Upper lobe of left lung (tissue), 6 donors: ENCODE measurements at regions not wholly inside any gene's neighbourhood (a gene's known extent, or its start where the extent isn't known, plus 50 kb on each side); places are given as distances from the start of the nearest gene placed in this dataset.

Experiments
- ATAC-seq, 2 donors: fragments of 200-7000 bp; cut with Tn5 transposase; one replicate each; pipeline ENCODE4 v1.9.1; 2022; ENCODE audit warnings: mild to moderate bottlenecking in 2 of 2, moderate library complexity in 2 of 2; ENCODE audit not compliant: low FRiP score in 2 of 2
- DNase-seq, 2 donors: peaks; one replicate each; pipeline ENCODE4 v3.0.0-alpha.2; 2019 to 2020
- H3K27ac ChIP-seq, 4 donors: fragments of 200-600 bp; sonication (generic); one replicate each; pipeline ENCODE4 v1.5.1; 2016 to 2019
- H3K27me3 ChIP-seq, 4 donors: fragments of 200-600 bp; sonication (generic); one replicate each; pipeline ENCODE4 v1.5.1; 2017 to 2019
- H3K36me3 ChIP-seq, 4 donors: fragments of 200-600 bp; sonication (generic); one replicate each; pipeline ENCODE4 v1.5.1; 2016 to 2019
- H3K4me1 ChIP-seq, 4 donors: fragments of 200-600 bp; sonication (generic); one replicate each; pipeline ENCODE4 v1.5.1; 2018 to 2019
- H3K4me3 ChIP-seq, 4 donors: fragments of 200-600 bp; sonication (generic); one replicate each; pipeline ENCODE4 v1.5.1; 2017 to 2019; ENCODE audit warnings: mild to moderate bottlenecking in 2 of 4, moderate library complexity in 1 of 4
- H3K9me3 ChIP-seq, 4 donors: fragments of 200-600 bp; sonication (generic); one replicate each; pipeline ENCODE4 v1.5.1; 2018 to 2019
- CTCF ChIP-seq, 6 experiments: fragments of 450-650 bp in 4 of 6; fragments of 200-600 bp in 2 of 6; sonication (generic) in 2 of 6; IDR thresholded peaks; one replicate each; pipeline ENCODE4 v1.5.1; 2016 to 2019; ENCODE audit warnings: antibody characterized with exemption in 6 of 6
- EP300 ChIP-seq, 4 donors: sonication (generic); formaldehyde crosslinking; IDR thresholded peaks; one replicate each; pipeline ENCODE4 v1.5.1; 2017; ENCODE audit warnings: antibody characterized with exemption in 4 of 4, control low read depth in 2 of 4
- POLR2A ChIP-seq, 4 donors: fragments of 450-650 bp; IDR thresholded peaks; one replicate each; pipeline ENCODE4 v1.5.1; 2016 to 2017; ENCODE audit warnings: antibody characterized with exemption in 4 of 4, mild to moderate bottlenecking in 2 of 4
- POLR2AphosphoS5 ChIP-seq, 2 donors: sonication (generic); formaldehyde crosslinking; IDR thresholded peaks; one replicate each; pipeline ENCODE4 v1.5.1; 2017; ENCODE audit warnings: antibody characterized with exemption in 2 of 2
- WGBS, 2 donors: methylation state at CpG; one replicate each; pipeline ENCODE4 v1.1.5; 2017 to 2018; 5-methylcytosine and 5-hydroxymethylcytosine counted together
- donor health status: DM: no; HTN: no; CAD: no; lungs with moderate emphysema.
- donor health status: DM: no; HTN: yes; CAD: no; lungs with severe emphysema.

- no peak for DNase-seq
- no peak for ATAC-seq
- Histone ChIP-seq H3K4me1 (no peaks in the 10 kb centered on the region), H3K27me3 (no peaks in the 10 kb centered on the region), H3K27ac (no peak overlapping the region), H3K9me3 (no peaks in the 10 kb centered on the region), H3K36me3 (no peaks in the 10 kb centered on the region), H3K4me3 (no peak overlapping the region)
- TF ChIP-seq EP300 (IDR thresholded peaks at IDR 0.05) (no peak), POLR2A (IDR thresholded peaks at IDR 0.05) (no peak), POLR2AphosphoS5 (IDR thresholded peaks at IDR 0.05) (no peak), CTCF (IDR thresholded peaks at IDR 0.05) (no peak)
- 67 to 71% methylated on average over 6 of the region's 6 CpGs for WGBS, 2 donors
Observed at GRCh38 chr10:16258291-16259040, 178.3 kb upstream of the PTER start.

- 46 to 74% methylated on average over 1 of the region's 1 CpG for WGBS, 2 donors
- TF ChIP-seq CTCF (IDR thresholded peaks at IDR 0.05), result no peak
- TF ChIP-seq EP300 (IDR thresholded peaks at IDR 0.05), result no peak
- TF ChIP-seq POLR2AphosphoS5 (IDR thresholded peaks at IDR 0.05), result no peak
- TF ChIP-seq POLR2A (IDR thresholded peaks at IDR 0.05), result no peak
- ATAC-seq (no peak), DNase-seq (no peak)
- no peak overlapping the region for H3K4me3 ChIP-seq
- H3K9me3 ChIP-seq, result no peaks in the 10 kb centered on the region
- H3K27me3 ChIP-seq, result no peaks in the 10 kb centered on the region
- no peaks in the 10 kb centered on the region for H3K4me1 ChIP-seq
- H3K27ac ChIP-seq, result no peak overlapping the region
- H3K36me3 ChIP-seq, result no peaks in the 10 kb centered on the region
Observed at GRCh38 chr10:16259726-16260125, 177.1 kb upstream of the PTER start.

GRCh38 chr10:16260388-16260787 is 176.4 kb upstream of the PTER start:
- H3K9me3 ChIP-seq, result no peaks in the 10 kb centered on the region
- ATAC-seq, result no peak

GRCh38 chr10:16271571-16271970 is 165.2 kb upstream of the PTER start:
- no peak overlapping the region for H3K4me3 ChIP-seq
- ATAC-seq (no peak), DNase-seq (no peak)
- no peaks in the 10 kb centered on the region for H3K4me1 ChIP-seq
- H3K27ac ChIP-seq, result no peak overlapping the region
- H3K36me3 ChIP-seq, result no peaks in the 10 kb centered on the region
- WGBS, 2 donors, result 23 to 57% methylated on average over 1 of the region's 1 CpG
- no peaks in the 10 kb centered on the region for H3K9me3 ChIP-seq
- H3K27me3 ChIP-seq, result no peaks in the 10 kb centered on the region
- TF ChIP-seq POLR2A (IDR thresholded peaks at IDR 0.05) (no peak), CTCF (IDR thresholded peaks at IDR 0.05) (no peak), EP300 (IDR thresholded peaks at IDR 0.05) (no peak), POLR2AphosphoS5 (IDR thresholded peaks at IDR 0.05) (no peak)

More at GRCh38 chr10:16260388-16260787, 176.4 kb upstream of the PTER start:
- H3K4me3 ChIP-seq, result no peak overlapping the region
- H3K4me1 ChIP-seq, result no peaks in the 10 kb centered on the region
- H3K27me3 ChIP-seq, result no peaks in the 10 kb centered on the region
- no peak overlapping the region for H3K27ac ChIP-seq
- DNase-seq, result no peak
- H3K36me3 ChIP-seq, result no peaks in the 10 kb centered on the region
- no peak for TF ChIP-seq CTCF (IDR thresholded peaks at IDR 0.05)
- no peak for TF ChIP-seq EP300 (IDR thresholded peaks at IDR 0.05)
- TF ChIP-seq POLR2AphosphoS5 (IDR thresholded peaks at IDR 0.05), result no peak
- no peak for TF ChIP-seq POLR2A (IDR thresholded peaks at IDR 0.05)

DNA sequence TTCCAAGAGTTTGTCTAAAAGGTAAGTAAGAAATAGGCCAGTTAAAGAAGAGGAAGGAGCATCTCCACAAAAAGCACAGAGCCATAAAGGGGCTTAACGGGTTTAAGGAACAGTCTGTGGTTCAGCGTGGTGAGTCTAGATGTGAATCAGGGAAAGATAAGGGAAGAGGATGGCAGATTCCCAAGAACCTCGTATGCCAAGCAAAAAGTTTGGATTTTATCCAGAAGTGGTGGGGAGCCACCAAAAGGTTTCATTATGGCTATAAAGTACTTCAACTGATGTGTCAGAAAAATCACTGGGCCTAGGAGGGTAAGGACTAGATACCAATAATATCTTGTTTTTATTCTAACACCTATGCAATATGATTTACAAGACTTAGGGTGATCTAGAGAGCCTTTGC is 161.9 kb upstream of the PTER start:
- H3K36me3 ChIP-seq, result no peaks in the 10 kb centered on the region
- no peak for DNase-seq
- H3K27ac ChIP-seq, result no peak overlapping the region
- H3K4me3 ChIP-seq, result no peak overlapping the region
- TF ChIP-seq CTCF (IDR thresholded peaks at IDR 0.05) (no peak), POLR2AphosphoS5 (IDR thresholded peaks at IDR 0.05) (no peak), POLR2A (IDR thresholded peaks at IDR 0.05) (no peak), EP300 (IDR thresholded peaks at IDR 0.05) (no peak)
- 69 to 77% methylated on average over 3 of the region's 3 CpGs for WGBS, 2 donors
- H3K27me3 ChIP-seq, result no peaks in the 10 kb centered on the region
- ATAC-seq, result no peak
- no peaks in the 10 kb centered on the region for H3K4me1 ChIP-seq
- no peaks in the 10 kb centered on the region for H3K9me3 ChIP-seq
